ENCODE measurements at regions not wholly inside any gene's neighbourhood (a gene's known extent, or its start where the extent isn't known, plus 50 kb on each side); places are given as distances from the start of the nearest gene placed in this dataset.

DNA sequence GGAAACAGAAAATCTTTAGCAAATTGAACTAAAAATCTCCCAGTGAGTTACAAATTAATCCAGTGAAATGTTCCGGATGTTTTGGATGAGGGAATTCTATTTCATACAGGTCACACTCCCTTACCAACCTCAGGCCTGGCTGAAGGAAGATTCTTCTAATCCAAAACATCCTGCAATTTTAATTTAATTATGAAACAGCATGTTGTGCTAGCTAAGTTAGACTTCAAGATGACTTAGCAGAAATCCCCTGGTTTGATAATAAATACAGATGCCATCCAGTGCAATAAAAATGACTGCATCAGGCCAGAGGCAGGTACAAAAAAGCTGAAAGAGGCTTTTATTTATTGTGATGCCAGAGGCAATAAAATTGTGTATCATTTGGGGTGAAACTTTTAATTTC is 96.7 kb upstream of the CLDN10 start:
- DNase-seq, result no peak

DNA sequence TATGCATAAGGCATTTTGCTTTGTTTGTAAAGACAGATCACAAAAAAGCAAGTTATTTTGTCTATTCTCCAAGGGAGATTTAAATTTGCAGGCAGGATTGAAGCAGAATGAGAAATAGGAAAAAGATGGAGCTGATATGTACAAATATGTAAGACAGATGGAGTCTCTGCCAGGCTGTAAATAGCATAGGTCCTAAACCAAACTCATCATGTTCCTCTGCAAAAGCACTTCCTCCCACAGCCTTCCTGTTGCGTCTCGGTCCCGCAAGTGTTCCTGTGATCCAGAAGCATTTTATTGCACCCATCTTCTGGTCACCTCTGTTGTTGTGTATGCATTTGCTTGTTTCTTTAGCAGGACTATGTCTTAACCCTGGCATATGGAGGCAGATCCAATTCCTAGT is 95.7 kb upstream of the CLDN10 start:
- DNase-seq, result no peak

DNA sequence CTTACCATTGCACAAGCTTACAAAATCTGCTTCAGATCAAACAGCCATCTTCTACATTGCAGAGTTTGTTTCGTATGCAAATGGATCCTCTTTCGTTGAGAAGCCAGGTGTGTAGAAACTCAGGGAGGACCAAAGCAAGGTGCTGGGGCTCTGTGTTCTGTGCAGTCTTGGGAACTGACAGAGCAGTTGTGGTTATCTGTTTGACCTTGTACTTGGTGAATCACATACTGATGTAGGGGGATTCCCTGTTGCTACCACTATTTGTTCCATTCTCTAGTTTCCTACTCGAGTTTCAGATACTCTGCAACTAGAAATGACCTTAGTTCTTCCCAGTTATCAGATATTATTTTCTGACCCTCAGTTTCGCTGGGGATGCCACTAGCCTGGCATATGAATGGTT is 95.2 kb upstream of the CLDN10 start:
- DNase-seq, result no peak

DNA sequence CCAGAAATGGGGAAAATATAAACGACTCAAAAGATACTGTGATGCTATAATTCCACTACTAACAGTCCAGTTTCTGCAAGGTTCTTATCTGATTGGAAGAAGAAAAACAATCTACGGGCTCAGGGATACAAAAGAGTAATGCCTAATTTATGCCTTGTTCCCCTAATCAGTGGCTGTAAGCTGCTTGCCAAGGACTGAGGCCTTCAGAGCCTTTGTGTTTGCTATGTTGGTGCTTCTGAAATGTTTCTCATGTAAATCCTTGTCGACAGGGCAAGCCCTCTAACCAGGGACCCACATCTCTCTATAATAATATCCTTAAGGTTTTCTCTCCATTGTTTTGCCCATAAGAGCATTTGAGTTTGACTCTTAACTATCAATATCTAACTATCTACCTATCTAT is 89.7 kb upstream of the CLDN10 start:
- DNase-seq, result no peak

DNA sequence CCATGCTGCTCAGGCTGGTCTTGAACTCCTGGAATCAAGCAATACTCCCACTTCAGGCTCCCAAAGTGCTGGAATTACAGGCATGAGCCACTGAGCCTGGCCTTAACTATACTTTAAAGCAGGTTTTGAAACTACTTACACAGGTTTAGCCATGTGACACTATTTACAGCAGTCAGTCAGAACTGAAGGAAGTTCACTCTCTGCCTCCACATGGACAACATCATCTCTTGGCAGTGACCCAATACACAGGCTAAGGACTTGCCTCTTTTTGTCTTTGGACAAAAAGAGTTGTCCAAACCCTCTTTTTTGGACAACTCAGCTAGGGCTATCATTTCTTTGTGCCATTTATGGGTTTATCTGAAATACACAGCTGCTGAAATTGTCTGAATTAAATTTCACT is 89.0 kb upstream of the CLDN10 start:
- no peak for DNase-seq

DNA sequence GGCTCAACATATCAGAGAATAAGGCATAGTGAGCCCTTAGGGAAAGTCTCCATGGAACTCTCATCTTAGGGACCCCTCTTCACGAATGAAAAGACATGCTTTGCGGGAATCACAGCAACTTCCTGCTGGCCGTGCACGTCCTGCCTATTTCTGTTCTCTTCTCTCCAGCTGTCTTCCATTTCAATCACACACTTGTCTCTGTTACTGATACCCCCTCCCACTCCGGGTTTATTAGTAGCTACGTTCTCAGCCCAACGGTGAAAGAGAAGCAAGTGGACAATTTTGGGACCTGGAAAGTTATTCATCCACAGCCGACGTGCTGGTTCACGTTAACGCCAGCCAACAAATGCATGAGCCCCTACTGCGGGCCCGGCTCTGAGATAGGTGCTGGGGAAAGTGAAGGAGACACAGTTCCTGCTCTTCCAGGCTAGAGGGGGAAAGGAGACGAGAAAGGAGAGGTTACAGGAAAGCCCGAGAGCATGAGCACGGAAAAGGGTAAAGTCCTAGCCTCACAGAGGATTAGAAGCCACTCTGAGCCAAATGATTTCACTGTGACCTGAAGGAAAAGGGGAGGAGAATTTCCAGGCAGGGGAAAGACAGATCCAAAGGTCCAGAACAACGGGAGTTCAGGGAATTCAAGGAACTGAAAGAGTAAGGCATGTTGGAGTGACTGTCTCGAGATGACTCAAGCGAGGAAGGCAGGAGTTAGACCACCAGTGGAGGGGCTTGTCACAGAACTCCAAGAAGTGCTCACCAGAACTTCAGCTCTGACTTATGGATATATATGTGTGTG is 81.8 kb upstream of the CLDN10 start:
- no peak for DNase-seq

DNA sequence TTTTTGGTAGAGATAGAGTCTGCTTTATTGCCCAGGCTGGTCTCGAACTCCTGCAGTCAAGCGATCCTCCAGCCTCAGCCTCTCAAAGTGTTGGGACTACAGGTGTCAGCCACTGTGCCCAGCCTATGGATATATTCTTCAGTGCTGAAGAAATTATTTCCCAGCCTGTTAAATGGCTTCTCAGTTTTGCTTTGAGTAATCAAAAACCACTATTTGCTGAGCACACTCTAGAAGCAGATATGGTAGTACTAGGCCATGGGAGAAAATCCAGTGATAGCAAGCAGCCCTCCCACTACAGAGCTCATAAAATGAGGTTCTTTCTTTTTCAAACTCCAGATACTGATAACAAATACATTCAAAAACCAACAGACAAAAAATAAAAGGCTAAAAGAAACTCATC is 80.6 kb upstream of the CLDN10 start:
- no peak for DNase-seq

DNA sequence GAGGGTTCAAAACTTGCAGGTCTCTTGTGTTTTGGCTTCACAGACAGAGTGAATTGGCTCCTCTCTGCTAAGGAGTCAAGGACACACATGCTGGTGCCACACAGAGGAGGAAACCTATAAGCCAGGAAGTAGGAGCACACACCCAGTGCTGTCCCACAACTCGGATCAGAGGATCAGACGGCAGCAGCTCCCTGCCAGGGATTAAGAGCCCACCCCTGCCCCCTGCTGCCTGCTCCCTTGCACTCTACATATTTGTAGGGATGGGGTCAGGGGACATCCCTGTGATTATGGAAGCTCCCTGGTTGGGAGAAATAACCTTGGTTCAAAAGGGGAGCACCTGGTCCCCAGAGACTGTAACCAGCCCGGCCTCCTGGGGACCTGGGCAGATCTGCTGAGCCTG is 77.5 kb upstream of the CLDN10 start:
- DNase-seq, result no peak

DNA sequence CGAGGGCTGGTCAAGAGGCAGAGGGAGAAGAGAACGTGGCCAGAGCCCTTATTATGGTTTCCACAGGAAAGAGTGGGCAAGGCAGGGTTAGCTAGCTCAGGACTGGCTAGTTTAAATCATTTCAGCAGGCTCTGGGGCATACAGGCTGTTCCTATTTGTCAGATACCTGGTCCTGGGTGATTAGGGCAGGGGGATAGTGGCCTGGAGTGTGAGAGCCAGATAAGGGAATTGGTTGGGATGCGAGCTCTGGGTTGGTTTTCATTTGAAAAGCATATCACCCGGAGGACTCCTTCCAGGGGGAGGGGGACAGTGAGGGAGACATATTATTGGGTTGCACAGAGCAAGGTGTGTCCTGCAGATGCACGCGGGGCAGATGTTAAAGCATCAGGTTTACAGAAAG is 75.3 kb upstream of the CLDN10 start:
- DNase-seq, result no peak

DNA sequence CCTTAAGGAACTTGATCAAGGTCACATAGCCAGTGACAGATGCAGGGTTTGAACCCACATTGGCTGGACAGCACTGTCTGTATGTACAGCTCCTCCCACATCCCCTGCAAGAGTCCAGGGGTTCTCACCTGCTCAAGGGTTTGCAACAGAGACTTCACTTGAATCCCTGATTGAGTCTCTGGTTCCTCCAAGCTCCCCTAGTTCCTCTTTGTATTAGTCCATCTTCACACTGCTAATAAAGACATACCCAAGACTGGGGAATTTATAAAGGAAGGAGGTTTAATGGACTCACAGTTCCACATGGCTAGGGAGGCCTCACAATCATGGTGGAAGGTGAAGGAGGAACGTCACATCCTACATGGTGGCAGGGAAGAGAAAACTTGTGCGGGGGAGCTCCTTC is 72.8 kb upstream of the CLDN10 start:
- no peak for DNase-seq

DNA sequence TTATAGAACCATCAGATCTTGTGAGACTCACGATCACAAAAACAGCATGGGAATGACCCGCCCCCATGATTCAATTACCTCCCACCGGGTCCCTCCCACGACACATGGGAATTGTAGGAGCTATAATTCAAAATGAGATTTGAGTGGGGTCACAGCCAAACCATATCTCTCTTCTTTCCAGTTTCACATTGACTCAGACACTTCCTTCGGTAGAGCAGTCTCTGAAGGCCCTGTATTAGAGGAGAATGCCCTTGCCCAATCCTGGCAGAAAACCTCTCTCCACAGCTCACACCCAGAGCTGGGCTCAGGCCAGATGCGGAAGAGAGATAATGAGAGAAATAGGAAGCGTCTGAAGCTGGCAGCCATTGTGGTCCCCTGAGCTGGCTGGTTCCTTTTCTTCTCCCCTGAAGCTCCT is 72.4 kb upstream of the CLDN10 start:
- no peak for DNase-seq

DNA sequence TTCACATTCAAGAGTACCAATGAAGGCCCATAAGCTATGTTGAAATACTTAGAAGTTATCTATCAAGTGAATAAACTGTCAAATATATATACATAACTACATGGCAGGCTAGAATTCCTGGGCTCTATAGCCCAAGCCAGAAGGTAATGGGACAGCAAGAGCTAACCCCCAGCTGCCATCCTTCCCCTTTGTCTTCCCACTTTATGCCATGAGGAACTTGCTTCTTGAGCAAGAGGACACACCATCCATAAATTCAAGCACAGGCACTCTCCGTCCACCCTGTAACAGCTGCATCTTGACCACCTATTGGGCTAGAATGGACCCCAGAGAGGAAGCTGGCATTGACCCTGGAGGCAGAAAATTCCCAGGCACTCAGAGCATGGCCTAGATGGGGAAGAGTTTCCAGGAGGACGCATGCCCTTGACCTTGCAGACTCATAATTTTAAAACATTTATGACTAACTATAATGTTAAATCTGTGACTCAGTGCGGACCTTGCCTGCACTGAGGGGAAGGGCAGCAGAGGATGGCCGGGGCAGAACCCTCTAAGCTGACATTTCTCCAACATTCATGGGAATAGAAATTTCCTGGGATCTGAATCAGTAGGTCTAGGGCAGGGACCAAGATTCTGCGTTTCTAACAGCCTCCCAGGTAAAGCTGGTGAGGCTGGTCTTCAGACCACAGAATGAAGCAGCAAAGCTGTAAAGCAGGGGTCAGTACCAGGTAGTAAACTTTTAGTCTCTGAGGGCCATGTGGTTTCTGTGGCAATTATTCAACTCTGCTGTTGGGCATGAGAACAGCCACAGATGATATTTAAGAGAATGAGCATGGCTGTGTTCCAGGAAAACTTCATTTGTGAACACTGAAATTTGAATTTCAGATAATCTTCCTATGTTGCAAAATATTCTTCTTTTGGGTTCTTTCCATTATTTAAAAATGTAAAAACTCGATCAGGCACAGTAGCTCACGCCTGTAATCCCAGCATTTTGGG is 71.4 kb upstream of the CLDN10 start:
- no peak for DNase-seq

DNA sequence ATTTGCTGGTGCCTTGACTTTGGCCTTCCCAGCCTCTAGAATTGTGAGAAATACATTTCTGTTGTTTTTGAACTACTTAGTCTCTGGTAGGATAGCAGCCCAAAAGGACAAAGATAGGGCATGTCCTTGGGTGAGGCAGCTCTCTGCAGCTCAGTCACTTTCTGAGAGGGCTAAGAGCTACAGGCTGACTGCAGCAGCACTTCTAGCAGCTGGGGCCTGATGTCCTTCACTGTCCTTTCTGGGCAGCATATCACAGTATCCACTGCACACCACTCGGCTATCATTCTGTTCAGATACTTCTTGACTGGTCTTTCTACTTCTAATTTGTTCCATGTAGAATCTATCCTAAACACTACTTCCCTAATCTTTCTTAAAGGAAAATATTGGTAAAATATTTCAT is 68.5 kb upstream of the CLDN10 start:
- DNase-seq, result no peak

DNA sequence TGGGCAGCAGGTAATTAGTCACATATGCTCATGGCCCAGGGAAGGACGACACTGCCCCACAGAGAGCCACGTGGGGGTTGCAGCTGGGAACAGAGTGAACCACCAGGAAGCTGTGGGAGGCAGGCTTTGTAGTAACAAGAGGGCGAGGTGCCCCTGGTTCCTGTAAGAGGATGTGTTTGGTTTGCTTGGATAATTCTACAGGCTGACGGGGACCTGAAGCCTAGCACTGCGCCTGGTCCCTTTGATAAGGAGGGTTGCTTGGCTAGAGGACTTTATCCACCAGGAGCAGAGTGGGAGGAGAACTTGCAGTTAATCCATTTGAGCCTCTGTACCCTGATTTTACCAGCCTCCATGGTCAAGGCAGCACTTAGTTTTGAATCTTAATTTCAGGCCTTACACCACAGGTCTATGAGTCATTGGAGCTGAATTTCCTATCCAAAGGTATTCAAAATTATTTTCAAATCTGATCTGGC is 67.4 kb upstream of the CLDN10 start:
- DNase-seq, result no peak

DNA sequence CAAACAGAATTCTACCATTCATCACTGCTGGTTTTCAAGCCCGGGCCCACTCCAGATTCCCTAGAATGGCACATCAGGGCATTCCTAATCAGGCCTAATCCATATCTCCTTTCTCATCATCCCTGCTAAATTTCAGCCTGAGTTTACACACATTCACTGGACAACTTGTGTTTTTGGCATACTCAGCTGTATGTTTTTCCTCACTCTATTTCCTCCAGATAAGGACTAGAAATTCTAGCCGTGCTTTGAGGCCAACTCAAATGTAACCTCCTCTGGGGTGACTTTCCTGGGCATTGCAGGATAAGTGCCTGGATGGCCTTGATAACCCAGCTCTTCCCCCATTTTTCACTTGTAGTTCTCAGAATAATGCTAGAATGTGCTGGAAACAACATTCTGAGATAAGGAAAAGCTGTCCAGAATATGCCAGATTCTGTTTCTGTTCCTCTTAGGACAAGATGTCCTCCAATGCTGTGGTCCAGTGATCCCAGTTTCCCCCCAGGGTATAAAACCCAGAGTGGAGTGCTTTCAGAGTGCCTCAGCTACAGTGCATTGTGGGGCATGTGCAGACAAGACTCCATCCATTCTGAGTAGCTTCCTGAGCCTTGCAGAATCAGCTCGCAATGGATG is 66.9 kb upstream of the CLDN10 start:
- DNase-seq, result no peak

DNA sequence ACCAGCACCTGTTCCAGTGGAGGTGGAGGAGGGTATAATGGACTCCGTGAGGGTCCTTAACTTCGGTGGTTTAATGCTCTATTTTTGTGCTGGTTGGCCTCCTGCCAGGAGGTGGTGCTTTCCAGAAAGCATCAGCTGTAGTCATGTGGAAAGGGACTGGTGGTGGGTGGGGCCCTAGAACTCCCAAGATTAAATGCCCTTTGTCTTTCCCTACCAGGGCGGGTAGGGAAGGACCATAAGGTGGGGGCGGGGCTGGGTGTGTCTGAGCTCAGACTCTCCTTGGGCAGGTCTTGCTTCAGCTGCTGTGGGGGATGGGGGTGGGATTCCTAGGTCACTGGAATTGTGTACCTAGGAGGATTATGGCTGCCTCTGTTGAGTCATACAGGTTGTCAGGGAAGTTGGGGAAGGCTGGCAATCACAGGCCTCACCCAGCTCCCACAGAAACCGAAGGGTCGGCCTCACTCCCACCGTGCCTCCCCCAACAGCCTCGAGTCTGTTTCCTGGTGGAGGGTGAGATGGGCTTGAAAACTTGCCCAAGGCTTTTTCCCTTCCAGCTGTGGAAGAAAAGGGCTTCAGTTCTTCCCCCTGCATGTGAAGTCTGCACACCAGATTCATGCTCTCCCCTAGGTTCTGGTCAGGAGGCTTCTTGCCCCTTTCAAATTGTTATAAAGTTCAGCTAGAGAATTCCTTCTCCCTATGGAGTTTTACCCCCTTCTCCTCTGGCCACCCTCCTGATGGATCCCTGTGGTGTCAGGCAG is 60.3 kb upstream of the CLDN10 start:
- peak; percentile 14 for DNase-seq

DNA sequence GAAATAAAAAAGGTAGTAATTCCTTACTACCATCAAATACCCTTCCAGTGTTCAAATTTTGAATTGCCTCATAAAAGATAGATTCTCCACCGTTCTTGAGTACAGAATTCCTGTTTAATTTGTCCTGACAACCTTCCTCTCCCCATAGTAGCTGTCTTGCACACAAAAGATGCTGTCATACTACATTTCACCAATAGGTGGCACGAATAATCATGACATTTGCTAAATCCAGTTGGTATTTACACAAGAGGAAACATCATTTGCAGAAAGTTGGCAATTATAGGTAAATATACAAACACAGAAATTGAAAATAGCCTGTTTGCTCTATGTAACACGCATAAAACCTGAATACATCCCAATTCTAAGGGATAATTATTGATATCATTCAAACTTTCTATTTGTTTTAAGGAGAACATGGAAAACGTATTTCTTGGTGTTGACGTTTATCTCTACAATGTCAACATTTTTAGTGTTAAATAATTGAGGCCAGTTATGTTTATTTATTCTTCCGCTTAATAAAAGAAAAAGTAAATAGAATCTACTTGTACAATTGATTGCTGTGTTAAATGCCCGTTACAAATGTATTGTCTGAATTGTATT is 58.3 kb upstream of the CLDN10 start:
- DNase-seq, result peak; percentile 2

DNA sequence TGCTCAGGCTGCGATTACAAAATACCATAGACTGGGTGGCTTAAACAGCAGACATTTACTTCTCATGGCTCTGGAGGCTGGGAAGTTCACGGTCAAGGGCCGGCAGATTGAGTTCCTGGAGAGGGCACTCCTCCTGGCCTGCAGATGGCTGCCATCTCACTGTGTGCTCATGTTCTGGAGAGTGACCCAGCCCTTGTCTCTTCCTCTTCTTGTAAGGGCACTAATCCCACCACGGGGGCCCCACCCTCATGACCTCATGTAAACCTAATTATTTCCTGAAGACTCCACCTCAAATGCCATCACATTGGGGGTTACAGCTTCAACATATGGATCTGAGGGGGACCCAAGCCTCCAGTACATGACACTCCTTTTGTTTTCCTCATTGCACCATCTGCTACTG is 56.0 kb upstream of the CLDN10 start:
- no peak for DNase-seq

DNA sequence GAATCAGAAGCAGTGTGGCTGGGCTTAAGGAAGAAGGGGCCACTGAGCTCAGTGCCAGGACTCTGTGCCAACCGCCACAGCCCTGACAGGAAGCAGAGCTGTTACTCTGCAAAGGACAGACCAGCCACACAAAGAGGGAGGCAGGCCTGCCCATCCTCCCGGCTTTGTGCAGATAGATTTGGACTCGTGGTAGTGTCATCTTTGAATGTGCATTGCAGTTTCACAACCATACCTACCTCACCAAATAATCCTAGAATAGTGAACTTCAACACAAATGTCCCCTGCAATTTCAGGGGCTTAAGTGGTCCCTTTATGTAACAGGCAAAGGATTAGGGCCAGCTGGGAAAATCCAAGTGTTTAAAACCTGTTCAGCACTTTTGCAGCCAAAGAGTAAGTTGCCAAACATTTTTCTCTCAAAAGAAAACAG is 55.1 kb upstream of the CLDN10 start:
- DNase-seq, result no peak

DNA sequence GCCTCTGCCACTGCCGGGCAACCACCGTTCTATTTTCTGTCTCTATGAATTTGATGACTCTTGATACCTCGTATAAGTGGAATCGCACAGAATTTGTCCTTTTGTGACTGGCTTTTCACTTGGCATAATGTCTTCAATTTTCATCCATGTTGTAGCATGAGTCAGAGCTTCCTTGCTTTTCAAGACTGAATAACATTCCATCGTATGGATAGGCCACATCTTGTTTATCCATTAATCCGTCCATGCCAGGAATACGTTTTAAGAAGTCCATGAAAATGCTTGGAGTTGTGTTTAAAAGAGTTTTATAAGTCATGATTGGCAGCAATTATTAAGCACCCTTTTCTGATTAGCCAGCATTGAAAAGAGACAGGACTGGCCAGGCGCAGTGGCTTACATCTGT is 53.6 kb upstream of the CLDN10 start:
- no peak for DNase-seq

DNA sequence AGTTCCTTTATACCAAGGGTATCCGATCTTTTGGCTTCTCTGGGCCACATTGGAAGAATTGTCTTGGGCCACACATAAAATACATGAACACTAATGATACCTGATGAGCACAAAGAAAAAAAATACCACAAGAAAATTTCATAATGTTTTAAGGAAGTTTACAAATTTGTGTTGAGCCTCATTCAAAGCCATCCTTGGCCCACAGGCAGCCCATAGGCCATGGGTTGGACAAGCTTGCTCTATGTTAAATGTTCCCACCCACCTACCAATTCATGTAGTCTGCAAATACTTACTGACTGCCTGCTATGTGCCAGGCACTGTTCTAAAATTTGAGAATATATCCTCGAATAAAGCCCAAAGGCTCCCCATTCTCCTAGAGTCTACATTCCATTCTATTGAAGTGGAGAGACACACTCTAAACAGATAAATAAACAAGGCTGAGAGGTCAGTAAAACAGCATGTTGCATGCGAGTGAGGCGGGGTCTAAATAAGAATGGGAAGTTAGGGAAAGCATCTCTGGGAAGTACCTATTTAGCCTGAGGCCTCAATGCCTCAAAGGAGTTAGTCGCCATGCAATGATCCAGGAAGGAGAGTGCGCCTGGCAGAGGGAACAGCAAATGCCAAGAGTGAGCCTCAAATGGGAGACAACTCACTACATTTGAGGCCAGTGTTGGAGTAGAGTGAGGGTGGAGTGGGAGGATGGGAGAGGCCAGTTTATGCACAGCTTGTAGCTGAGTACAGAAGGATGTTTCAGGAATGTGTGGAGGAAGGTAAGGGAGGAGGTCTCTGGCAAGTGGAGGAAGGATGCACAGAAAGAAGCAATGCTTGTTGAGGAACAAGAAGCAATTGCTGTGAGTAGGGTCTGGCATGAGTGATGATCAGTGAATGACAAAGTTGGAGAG is 52.5 kb upstream of the CLDN10 start:
- DNase-seq, result no peak

Measured in NCI-H2171 (cell line).